K562 (cell line): ENCODE measurements at regions not wholly inside any gene's neighbourhood (a gene's known extent, or its start where the extent isn't known, plus 50 kb on each side); places are given as distances from the start of the nearest gene placed in this dataset.

Source experiments
- ARHGAP35 ChIP-seq: fragments of 450-650 bp; IDR thresholded peaks from 2 replicates; pipeline ENCODE4 v1.6.1; 2018; ENCODE audit not compliant: partially characterized antibody
- DDX20 ChIP-seq: fragments of 450-650 bp; IDR thresholded peaks from 2 replicates; pipeline ENCODE4 v1.6.1; 2016; ENCODE audit warnings: missing genetic modification characterization, low read depth, mild to moderate bottlenecking, missing compliant biosample characterization, moderate library complexity
- GTF2E2 ChIP-seq: fragments of 200-800 bp; sonication (Bioruptor generic); IDR thresholded peaks from 2 replicates; pipeline ENCODE4 v1.6.1; 2016; ENCODE audit warnings: missing genetic modification characterization, missing compliant biosample characterization
- HEY1 ChIP-seq: fragments of 250-450 bp; sonication (Bioruptor Pico); IDR thresholded peaks from 2 replicates; pipeline ENCODE4 v1.5.0; 2020; ENCODE audit warnings: mild to moderate bottlenecking, moderate library complexity, borderline replicate concordance
- MCM7 ChIP-seq, 2 experiments: fragments of 450-650 bp; IDR thresholded peaks; 2 replicates each; pipeline ENCODE4 v1.6.1; 2016 to 2018
- RAD51 ChIP-seq: fragments of 450-650 bp; IDR thresholded peaks from 2 replicates; pipeline ENCODE4 v1.7.1; 2016; ENCODE audit warnings: low read depth, mild to moderate bottlenecking, borderline replicate concordance
- RBM22 ChIP-seq: fragments of 200-400 bp; formaldehyde crosslinking; IDR thresholded peaks from 2 replicates; pipeline ENCODE4 v1.6.1; 2018; ENCODE audit warnings: low read length, low read depth; ENCODE audit not compliant: poor library complexity, severe bottlenecking
- RREB1 ChIP-seq: fragments of 250-450 bp; sonication (Bioruptor Pico); IDR thresholded peaks from 2 replicates; pipeline ENCODE4 v1.4.0; 2020
- ZC3H11A ChIP-seq: IDR thresholded peaks from 2 replicates; pipeline ENCODE4 v1.6.1; 2012; ENCODE audit warnings: low read depth, low read length, improper control_type of control experiment
- ZNF717 ChIP-seq: fragments of 250-450 bp; sonication (Bioruptor Pico); IDR thresholded peaks from 2 replicates; pipeline ENCODE4 v1.5.0; 2021
- TF ChIP-seq, protein P1 (sequence below): fragments of 450-650 bp; IDR thresholded peaks from 2 replicates; pipeline ENCODE4 v1.6.1; 2016; ENCODE audit warnings: mild to moderate bottlenecking, moderate library complexity

- TF ChIP-seq, protein P1, sequence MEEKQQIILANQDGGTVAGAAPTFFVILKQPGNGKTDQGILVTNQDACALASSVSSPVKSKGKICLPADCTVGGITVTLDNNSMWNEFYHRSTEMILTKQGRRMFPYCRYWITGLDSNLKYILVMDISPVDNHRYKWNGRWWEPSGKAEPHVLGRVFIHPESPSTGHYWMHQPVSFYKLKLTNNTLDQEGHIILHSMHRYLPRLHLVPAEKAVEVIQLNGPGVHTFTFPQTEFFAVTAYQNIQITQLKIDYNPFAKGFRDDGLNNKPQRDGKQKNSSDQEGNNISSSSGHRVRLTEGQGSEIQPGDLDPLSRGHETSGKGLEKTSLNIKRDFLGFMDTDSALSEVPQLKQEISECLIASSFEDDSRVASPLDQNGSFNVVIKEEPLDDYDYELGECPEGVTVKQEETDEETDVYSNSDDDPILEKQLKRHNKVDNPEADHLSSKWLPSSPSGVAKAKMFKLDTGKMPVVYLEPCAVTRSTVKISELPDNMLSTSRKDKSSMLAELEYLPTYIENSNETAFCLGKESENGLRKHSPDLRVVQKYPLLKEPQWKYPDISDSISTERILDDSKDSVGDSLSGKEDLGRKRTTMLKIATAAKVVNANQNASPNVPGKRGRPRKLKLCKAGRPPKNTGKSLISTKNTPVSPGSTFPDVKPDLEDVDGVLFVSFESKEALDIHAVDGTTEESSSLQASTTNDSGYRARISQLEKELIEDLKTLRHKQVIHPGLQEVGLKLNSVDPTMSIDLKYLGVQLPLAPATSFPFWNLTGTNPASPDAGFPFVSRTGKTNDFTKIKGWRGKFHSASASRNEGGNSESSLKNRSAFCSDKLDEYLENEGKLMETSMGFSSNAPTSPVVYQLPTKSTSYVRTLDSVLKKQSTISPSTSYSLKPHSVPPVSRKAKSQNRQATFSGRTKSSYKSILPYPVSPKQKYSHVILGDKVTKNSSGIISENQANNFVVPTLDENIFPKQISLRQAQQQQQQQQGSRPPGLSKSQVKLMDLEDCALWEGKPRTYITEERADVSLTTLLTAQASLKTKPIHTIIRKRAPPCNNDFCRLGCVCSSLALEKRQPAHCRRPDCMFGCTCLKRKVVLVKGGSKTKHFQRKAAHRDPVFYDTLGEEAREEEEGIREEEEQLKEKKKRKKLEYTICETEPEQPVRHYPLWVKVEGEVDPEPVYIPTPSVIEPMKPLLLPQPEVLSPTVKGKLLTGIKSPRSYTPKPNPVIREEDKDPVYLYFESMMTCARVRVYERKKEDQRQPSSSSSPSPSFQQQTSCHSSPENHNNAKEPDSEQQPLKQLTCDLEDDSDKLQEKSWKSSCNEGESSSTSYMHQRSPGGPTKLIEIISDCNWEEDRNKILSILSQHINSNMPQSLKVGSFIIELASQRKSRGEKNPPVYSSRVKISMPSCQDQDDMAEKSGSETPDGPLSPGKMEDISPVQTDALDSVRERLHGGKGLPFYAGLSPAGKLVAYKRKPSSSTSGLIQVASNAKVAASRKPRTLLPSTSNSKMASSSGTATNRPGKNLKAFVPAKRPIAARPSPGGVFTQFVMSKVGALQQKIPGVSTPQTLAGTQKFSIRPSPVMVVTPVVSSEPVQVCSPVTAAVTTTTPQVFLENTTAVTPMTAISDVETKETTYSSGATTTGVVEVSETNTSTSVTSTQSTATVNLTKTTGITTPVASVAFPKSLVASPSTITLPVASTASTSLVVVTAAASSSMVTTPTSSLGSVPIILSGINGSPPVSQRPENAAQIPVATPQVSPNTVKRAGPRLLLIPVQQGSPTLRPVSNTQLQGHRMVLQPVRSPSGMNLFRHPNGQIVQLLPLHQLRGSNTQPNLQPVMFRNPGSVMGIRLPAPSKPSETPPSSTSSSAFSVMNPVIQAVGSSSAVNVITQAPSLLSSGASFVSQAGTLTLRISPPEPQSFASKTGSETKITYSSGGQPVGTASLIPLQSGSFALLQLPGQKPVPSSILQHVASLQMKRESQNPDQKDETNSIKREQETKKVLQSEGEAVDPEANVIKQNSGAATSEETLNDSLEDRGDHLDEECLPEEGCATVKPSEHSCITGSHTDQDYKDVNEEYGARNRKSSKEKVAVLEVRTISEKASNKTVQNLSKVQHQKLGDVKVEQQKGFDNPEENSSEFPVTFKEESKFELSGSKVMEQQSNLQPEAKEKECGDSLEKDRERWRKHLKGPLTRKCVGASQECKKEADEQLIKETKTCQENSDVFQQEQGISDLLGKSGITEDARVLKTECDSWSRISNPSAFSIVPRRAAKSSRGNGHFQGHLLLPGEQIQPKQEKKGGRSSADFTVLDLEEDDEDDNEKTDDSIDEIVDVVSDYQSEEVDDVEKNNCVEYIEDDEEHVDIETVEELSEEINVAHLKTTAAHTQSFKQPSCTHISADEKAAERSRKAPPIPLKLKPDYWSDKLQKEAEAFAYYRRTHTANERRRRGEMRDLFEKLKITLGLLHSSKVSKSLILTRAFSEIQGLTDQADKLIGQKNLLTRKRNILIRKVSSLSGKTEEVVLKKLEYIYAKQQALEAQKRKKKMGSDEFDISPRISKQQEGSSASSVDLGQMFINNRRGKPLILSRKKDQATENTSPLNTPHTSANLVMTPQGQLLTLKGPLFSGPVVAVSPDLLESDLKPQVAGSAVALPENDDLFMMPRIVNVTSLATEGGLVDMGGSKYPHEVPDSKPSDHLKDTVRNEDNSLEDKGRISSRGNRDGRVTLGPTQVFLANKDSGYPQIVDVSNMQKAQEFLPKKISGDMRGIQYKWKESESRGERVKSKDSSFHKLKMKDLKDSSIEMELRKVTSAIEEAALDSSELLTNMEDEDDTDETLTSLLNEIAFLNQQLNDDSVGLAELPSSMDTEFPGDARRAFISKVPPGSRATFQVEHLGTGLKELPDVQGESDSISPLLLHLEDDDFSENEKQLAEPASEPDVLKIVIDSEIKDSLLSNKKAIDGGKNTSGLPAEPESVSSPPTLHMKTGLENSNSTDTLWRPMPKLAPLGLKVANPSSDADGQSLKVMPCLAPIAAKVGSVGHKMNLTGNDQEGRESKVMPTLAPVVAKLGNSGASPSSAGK: no peak
- no peak for TF ChIP-seq ZNF717 (CRISPR knock-in tag)
- no peak for TF ChIP-seq RREB1 (CRISPR knock-in tag)
- TF ChIP-seq RBM22: no peak
- TF ChIP-seq MCM7 (IDR thresholded peaks at IDR 0.05): no peak
- TF ChIP-seq ARHGAP35: no peak
- no peak for TF ChIP-seq GTF2E2
- no peak for TF ChIP-seq DDX20 (tag)
- TF ChIP-seq RAD51: no peak
- TF ChIP-seq ZC3H11A: no peak
- no peak for TF ChIP-seq HEY1 (CRISPR knock-in tag)
Observed at GRCh38 chr4:125489952-125490690, 175.4 kb downstream of the FAT4 start (continued).
